GM18873 (cell line): ENCODE measurements at regions not wholly inside any gene's neighbourhood (a gene's known extent, or its start where the extent isn't known, plus 50 kb on each side); places are given as distances from the start of the nearest gene placed in this dataset.
"Not testable (repeated sequence)": the region's sequence is repeated elsewhere in the genome, so short reads cannot be mapped to it uniquely, and the experiment has no call there.

ENCODE experiments used
- ATAC-seq: cut with Tn5 transposase; IDR thresholded peaks from one replicate; pipeline ENCODE4 v1.9.1; 2021; ENCODE audit warnings: mild to moderate bottlenecking, moderate library complexity, moderate number of reproducible peaks; ENCODE audit not compliant: unreplicated experiment, low FRiP score

DNA sequence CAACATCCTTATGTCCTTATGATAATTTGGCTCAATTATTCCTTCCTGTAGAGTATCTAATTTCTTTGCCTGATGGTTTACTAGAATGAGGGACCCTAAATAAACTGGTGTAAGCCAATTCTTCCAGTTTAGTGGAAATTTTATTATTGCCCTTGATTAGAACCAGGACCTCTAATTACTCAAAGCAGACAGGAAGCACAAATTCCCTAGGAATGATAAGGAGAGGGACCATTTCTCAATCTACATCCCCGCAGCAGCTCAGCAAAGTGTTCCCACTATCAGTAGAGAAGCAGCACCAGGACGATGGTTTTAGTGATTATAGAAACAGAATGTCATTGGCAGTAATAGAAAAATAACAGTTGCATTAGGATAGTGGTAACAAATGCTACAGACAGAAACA, 97.1 kb downstream of the PLPPR4 start:
- ATAC-seq = no peak

DNA sequence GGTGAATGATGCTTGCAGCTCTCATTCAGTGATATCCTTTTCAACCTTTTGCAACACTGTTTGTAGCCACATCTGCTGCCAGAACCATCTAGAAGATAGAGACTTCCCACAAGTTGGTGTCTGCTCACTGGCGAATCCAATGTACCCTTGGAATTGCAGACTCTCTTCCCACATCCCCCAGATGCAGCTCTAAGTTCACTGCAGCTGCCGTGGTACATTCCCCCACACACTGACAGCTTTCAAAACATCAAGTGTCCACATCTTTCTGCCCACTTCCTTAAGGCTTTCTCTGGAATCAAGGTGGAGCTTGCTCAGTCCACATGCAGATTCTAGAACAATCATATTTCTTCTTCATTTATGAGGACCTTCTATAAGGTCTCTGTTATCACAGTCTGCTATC, 99.2 kb downstream of the PLPPR4 start:
- ATAC-seq = no peak

DNA sequence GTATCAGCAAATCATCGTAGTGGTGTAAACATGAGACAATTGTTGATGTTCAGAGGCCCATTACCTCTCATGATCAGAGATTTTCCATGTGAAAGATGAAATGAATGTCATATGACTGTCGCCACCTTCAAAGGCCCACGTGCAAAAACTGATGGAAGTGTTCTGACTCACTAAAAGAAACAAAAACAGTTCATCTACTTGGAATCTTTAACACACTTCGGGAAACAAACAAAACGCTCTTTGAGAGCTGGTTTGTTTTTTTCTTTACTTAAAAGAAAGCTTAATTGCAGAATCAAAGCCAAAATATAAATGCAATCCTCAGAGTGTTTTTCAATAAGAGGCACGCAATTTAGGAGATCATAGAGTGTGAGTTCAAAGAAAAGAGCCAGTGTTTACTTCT, 100.8 kb downstream of the PLPPR4 start:
- ATAC-seq = no peak

DNA sequence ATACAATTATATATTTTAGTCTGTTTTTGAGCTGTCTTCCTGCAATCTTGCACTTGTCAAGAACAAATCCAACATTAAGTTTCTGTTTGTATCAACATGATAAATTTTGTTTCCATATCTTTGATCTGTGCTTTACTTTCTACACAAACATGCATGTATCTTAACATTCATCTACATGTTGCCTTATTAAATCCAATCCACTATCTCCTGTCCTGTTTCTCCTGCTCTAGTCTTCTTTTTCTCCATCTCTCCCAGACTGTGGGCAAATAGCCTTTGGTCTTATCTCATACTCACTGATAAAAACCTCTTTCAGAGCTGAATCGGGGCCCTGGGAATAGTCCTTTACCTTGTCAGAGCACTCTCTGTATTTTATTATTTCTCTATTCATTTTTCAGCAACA, 101.3 kb downstream of the PLPPR4 start:
- ATAC-seq = no peak

DNA sequence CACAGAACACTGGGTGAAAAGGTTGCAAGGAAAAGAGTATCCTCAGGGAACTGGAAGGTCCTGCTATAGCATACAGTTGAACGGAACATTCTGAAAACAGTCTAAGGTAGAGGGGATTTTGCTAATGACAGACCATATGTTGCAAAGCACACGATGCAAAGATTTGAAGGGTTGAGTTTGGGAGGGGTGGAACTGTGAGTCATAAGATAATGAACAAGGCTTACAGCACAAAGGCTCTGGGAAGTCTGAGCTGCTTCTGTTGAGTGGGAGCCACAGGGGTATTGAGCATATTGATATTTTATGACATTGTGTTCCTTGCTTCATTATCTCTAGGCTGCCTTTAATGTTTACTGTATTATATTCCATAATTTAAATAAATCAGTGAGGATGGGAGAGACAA, 104.9 kb downstream of the PLPPR4 start:
- ATAC-seq = no peak

DNA sequence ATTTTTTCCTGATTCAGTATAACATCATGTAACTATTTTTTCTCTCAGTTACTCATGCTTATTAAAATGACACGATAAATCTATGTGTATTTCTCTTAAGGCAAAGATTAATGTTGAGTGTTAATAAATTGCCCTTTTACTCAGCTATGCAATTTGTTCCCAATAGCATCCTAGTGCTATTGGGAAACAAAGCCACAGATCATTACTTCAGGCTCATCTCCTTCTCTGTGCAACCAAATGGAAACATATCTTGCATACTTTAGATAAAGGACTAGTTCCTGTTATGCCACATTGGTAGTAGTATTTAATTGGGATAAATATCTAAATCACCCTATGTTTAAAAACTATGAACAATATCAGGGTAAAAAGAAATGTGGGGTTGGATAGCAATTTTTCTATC, 106.2 kb downstream of the PLPPR4 start:
- ATAC-seq = no peak

DNA sequence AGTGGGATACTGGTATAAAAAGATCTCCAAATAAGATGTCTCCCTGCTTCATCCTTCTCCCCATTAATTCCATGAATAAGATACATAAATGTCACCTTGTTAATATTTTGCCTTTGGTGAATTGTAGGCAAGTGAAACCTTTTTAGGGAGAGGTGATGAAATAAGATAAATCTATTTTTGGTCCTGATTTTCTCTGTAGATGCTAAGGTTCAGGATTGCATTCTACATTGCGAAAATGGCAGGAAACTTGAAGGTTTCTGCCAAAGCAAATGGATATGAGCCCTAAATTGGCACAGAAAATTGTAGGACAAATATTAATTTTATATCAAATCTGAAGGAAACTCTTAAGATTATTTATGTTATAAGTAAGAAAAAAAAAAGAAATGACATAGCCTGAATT, 107.1 kb downstream of the PLPPR4 start:
- ATAC-seq = no peak

DNA sequence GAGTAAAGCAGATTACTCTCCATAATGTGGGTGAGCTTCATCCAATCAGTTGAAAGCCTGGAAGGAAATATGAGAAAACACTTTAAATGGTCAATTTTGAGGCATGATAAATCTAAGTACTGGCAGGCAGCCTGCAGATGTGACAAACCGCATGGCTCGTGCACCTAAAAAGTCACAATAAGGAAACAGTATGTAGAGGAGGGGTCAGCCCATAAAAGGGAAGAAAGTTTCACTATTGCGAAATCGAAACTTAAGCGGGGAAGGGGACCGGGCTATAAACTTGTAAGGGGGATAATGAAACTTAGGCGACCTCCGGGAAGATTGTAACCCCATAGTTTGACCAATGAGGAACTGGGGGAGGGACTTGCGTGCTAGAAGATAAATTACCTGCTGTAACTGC, 109.8 kb downstream of the PLPPR4 start:
- no peak for ATAC-seq

DNA sequence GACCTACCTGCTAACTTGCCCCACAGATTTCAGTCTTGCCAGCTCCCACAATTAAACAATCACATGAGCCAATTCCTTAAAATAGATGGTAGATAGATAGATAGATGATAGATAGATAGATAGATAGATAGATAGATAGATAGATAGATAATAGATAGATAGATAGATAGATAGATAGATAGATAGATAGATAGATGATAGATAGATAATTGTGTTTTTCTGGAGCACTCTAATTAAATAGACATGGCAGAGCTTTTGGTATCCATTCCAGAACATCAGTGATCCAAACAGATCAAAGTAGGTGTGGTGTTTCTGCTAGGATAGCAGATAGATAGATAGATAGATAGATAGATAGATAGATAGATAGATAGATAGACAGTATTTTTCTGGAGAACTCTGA, 110.4 kb downstream of the PLPPR4 start:
- ATAC-seq = not testable (repeated sequence)

DNA sequence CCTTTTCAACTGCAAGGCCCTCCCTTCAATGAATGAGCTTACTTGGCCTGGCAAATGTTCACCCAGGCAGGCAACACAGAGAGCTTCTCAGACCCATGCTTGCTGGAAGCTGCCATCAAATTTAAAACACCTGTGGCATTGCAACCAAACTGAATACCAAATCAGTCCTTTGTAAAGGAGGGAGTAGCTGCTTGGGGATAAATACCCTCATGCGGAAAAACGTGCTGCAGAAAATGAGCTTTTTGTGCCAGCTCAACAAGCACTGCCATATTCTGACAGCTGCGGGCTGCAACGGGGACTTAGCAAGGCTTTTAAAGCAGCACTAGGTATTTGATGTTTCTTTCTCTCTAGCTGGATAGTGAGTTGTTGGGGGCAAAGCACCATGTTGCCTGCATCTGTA, 119.7 kb downstream of the PLPPR4 start:
- no peak for ATAC-seq

DNA sequence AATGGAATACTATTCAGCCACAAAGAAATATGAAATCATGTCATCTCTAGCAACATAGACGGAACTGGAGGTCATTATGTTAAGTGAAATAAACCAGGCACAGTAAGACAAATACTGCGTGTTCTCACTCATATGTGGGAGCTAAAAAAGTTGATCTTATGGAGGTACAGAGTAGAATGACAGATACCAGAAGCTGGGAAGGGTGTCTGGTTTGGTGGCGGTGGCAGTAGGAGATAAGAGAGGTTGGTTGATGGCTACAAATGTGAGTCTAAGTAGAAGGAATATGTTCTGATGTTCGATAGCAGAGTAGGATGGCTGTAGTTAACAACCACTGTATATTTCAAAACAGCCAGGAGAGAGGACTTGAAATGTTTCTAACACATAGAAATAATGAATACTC, 121.6 kb downstream of the PLPPR4 start:
- ATAC-seq = no peak

DNA sequence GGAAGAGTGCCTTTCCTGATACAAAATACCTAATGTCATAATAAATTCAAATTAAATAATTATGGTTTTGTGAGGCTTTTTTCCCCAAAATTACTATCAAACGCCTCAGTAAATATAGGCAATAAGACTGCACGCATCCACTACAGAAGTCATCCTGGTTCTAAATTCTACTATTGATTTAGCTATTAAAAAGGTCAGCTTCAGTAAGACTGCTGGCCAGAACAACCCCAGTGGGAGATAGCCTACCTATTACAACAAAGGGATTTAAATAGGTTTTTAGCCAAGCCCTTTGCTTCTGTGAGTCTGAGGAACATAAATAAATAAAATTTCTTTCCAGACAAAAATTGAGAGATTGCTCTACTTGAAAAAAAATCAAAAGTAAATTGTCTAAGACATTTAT, 132.1 kb downstream of the PLPPR4 start:
- ATAC-seq = no peak

DNA sequence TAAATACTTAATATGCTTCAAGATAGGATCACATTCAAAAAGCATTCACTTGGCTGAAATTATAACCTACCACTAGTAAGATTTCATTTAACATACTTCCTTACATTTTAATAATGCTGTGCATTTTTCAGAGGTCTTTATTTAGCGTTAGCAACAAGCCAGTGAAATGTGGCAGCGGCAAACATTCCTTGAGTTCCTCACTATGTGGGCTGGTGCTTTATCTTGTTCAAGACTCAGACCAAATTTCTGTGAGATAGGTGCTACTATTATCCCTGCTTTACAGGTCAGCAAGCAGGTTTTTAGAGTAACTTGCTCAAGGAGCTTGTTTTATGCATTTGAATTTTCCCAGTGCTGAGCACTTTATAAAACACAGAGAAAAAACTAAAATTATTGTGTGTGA, 132.7 kb downstream of the PLPPR4 start:
- ATAC-seq = no peak

DNA sequence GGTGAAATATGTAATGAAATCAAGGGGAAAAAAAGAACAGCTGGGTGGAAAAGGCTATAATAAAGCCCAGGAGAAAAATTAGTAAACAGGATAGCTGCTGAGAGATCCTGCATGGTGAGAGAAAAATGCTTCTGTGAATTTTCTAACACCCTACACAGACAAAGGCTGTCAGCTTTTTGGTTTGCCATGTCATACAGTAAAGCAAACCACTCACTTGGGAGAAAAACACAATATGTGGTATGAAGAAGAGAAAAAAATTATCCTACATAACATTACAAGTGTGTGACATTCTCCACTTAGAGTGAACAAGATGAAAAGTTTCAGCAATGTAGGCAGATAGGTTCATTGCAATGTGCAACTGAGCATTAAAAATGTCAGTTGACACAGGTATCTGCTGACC, 133.6 kb downstream of the PLPPR4 start:
- ATAC-seq = no peak

DNA sequence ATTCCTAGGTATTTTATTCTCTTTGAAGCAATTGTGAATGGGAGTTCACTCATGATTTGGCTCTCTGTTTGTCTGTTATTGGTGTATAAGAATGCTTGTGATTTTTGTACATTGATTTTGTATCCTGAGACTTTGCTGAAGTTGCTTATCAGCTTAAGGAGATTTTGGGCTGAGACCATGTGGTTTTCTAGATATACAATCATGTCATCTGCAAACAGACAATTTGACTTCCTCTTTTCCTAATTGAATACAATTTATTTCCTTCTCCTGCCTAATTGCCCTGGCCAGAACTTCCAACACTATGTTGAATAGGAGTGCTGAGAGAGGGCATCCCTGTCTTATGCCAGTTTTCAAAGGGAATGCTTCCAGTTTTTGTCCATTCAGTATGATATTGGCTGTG, 137.3 kb downstream of the PLPPR4 start:
- not testable (repeated sequence) for ATAC-seq

DNA sequence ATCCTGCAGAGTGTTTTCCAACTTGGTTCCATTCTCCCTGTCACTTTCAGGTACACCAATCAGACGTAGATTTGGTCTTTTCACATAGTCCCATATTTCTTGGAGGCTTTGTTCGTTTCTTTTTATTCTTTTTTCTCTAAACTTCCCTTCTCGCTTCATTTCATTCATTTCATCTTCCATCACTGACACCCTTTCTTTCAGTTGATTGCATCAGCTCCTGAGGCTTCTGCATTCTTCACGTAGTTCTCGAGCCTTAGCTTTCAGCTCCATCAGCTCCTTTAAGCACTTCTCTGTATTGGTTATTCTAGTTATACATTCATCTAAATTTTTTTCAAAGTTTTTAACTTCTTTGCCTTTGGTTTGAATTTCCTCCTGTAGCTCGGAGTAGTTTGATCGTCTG, 140.1 kb downstream of the PLPPR4 start:
- ATAC-seq = not testable (repeated sequence)

DNA sequence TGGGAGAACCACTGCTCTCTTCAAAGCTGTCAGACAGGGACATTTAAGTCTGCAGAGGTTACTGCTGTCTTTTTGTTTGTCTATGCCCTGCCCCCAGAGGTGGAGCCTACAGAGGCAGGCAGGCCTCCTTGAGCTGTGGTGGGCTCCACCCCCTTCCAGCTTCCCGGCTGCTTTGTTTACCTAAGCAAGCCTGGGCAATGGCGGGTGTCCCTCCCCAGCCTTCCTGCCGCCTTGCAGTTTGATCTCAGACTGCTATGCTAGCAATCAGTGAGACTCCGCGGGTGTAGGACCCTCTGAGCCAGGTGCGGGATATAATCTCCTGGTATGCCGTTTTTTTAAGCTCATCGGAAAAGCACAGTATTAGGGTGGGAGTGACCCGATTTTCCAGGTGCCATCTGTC, 141.0 kb downstream of the PLPPR4 start:
- ATAC-seq = not testable (repeated sequence)

DNA sequence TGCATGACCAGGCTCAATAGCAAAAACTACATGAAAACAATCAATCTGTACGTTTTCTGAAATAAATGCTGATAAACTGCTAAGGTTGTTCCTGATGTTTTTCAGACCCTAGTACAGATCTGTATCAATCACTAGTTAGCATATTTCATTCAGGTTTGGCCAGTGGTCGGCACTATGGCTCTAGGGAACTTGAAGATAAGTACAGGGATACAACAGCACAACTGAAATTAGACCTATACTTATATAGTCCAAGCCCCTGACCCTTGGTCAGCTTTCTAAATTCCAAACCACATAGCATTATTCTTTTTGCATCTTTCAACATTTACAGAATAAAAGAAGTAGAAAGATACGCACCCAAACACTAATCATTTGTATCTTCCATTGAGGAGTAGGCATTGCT, 142.7 kb downstream of the PLPPR4 start:
- no peak for ATAC-seq

DNA sequence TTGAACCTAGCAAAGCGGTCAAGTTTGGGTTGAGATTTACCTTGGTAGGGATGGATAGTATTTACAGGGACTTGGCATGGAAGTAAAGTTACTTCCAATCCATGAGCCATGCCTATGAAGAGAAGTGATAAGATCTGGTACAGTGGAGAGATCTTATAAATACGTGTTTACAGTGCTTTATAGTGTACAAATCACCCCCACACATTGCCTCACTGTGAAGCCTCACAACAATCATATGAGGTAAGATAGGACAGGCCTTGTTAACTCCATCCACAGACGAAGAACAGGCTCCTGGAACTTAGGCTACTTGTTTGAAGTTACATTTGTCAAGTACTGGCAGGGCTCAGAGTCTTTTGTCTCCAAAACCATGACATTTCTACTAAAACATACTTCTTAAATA, 159.8 kb downstream of the PLPPR4 start:
- ATAC-seq = no peak

DNA sequence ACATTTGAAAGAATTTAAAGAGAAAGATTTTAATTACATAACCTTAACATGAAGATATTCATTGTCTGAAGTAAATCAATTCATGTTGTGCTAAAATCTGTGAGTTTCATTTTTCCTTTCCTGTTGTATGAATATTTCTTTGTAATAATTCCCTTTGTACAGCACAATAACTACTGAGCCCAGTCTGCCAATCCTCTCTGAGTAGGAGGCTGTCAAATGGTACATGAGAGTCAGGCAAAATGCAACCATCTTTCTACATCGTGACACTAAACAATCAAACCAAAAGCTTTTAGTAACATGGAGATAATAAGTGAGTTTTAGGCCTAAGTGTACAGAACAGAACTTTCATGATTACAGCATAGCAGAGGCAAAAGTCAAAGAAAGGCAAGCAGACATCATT, 165.5 kb downstream of the PLPPR4 start:
- ATAC-seq = no peak

DNA sequence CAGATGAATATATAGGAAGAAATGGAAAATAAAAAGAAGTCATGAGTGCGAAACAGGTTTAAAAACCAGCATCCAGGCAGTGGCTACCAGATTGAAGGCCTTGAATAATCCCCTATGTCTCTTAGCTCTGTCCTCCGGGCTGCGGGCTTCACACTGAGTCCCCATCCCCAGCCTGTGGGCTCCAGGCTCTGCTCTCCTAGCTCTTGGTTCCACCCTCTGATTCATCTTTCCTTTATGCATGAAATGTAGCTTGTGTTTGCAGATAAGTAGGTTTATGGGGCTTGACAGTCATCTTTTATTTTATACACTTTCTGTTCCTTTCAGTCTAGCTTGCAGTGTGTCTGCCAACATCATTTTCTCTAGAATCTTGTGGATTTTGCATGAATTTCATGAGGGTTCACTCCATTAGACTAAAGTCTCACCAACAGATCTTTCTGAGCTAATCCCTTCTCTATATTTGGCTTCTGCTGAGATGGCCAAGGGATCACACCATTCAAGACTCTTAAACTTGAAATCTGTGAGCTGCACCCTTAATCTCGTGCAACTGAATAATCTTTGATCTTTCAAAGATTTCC, 174.5 kb downstream of the PLPPR4 start:
- no peak for ATAC-seq

DNA sequence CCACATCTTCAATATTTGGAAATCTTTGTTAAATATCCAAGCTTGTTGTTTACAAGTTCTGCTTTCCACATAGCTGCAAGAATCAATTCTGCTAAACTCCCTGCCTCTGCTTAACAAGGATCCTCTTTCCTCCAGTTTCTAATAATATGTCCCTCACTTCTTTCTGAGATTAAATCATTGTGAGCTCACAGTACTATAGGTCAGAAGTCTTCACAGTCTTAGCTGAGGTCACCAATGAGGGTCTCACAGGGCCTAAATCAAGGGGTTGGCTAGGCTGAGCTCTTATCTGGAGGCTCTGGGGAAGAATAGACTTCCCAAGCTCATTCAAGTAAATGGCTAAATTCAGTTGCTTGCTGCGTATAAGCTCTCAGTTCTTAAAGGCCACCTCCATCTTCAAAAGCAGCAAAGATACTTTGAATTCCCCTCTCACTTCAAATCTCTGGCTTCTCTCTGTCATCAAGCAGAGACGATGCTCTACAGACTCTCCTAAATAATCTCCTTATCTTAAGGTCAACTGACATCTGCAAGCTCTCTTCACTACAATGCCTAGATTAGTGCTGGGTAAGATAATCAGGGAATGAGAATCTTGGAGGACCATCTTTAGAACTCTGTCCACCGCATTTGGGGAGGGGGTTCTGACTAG, 175.3 kb downstream of the PLPPR4 start:
- no peak for ATAC-seq
